NT2/D1 (cell line): ENCODE measurements at regions not wholly inside any gene's neighbourhood (a gene's known extent, or its start where the extent isn't known, plus 50 kb on each side); places are given as distances from the start of the nearest gene placed in this dataset.

Experiments used
- YY1 ChIP-seq: IDR thresholded peaks from 2 replicates; pipeline ENCODE4 v1.6.1; 2011; ENCODE audit not compliant: insufficient read length, insufficient read depth
- ZNF274 ChIP-seq: IDR thresholded peaks from 2 replicates; pipeline ENCODE4 v1.6.1; 2011; ENCODE audit warnings: mild to moderate bottlenecking, low read depth, low read length

GRCh38 chr15:93168910-93169309, 79.9 kb upstream of the RGMA start:
- no peak for TF ChIP-seq YY1
- TF ChIP-seq ZNF274, result no peak
